H1 (cell line): ENCODE measurements at regions not wholly inside any gene's neighbourhood (a gene's known extent, or its start where the extent isn't known, plus 50 kb on each side); places are given as distances from the start of the nearest gene placed in this dataset.

Source experiments
- CTCF ChIA-PET: fragments of 300-600 bp; sonication (Branson Sonifier 250); formaldehyde crosslinking; loops from one replicate; lab custom pipeline; 2021; ENCODE audit not compliant: partially characterized antibody; lab: Charles Lee
- POLR2A ChIA-PET: fragments of 300-600 bp; sonication (Branson Sonifier 250); formaldehyde crosslinking; loops from one replicate; lab custom pipeline; 2021; ENCODE audit warnings: inconsistent platforms; ENCODE audit not compliant: partially characterized antibody; lab: Charles Lee
- DNase-seq, 2 experiments: peaks; one replicate each; pipeline versions ENCODE4 v3.0.0 to v3.0.0-alpha.2; 2010 to 2022; ENCODE audit warnings: low spot score in 2 of 2, low read depth in 1 of 2, mixed read lengths in 1 of 2
- FAIRE-seq: peaks from 2 replicates; lab custom pipeline; 2011; peaks lifted over from hg19 to GRCh38; lab: Jason Lieb, UNC
- H2AFZ ChIP-seq: 2 replicates; pipeline ENCODE4 v1.8.1; 2012; ENCODE audit warnings: low read length, inconsistent platforms
- H2AK5ac ChIP-seq: 2 replicates; pipeline ENCODE4 v1.6.1; 2013; ENCODE audit warnings: low read depth, low read length
- H2BK120ac ChIP-seq: replicated peaks from 2 replicates; pipeline ENCODE3; 2013; ENCODE audit warnings: low read depth, low read length, inconsistent platforms
- H2BK12ac ChIP-seq: 2 replicates; pipeline ENCODE4 v1.6.1; 2013; ENCODE audit warnings: low read depth, low read length
- H2BK15ac ChIP-seq: 2 replicates; pipeline ENCODE4 v1.6.1; 2013; ENCODE audit warnings: low read length
- H2BK20ac ChIP-seq: 2 replicates; pipeline ENCODE4 v1.6.1; 2013; ENCODE audit warnings: low read length
- H2BK5ac ChIP-seq: 2 replicates; pipeline ENCODE4 v1.6.1; 2013; ENCODE audit warnings: low read depth, low read length
- H3K14ac ChIP-seq: 2 replicates; pipeline ENCODE4 v1.6.1; 2013; ENCODE audit warnings: inconsistent platforms; ENCODE audit not compliant: insufficient read length
- H3K18ac ChIP-seq: 2 replicates; pipeline ENCODE4 v1.6.1; 2013; ENCODE audit warnings: low read length; ENCODE audit errors: extremely low read depth
- H3K23ac ChIP-seq: 2 replicates; pipeline ENCODE4 v1.6.1; 2013; ENCODE audit warnings: inconsistent platforms; ENCODE audit not compliant: insufficient read length
- H3K23me2 ChIP-seq: 2 replicates; pipeline ENCODE4 v1.6.1; 2013; ENCODE audit warnings: low read depth, low read length
- H3K27ac ChIP-seq: 2 replicates; pipeline ENCODE4 v1.6.1; 2011; ENCODE audit warnings: low read depth, low read length, inconsistent platforms
- H3K27me3 ChIP-seq, 4 experiments: replicated peaks in 1 of 4; 1 replicate in 1 of 4; 2 replicates in 3 of 4; pipeline versions ENCODE4 v1.6.1 to v1.8.1; 2011 to 2013; ENCODE audit warnings: low read length in 3 of 4, mild to moderate bottlenecking in 3 of 4, inconsistent platforms in 2 of 4, mixed read lengths in 2 of 4, moderate library complexity in 1 of 4; ENCODE audit not compliant: control insufficient read depth in 3 of 4, insufficient read depth in 3 of 4; ENCODE audit errors: extremely low read depth in 1 of 4
- H3K36me3 ChIP-seq, 4 experiments: 2 replicates each; pipeline versions ENCODE4 v1.6.1 to v1.8.1; 2011 to 2013; ENCODE audit warnings: mild to moderate bottlenecking in 4 of 4, low read length in 3 of 4, moderate library complexity in 2 of 4, control low read depth in 1 of 4, inconsistent platforms in 1 of 4; ENCODE audit not compliant: insufficient read depth in 4 of 4, control insufficient read depth in 2 of 4
- H3K4ac ChIP-seq: replicated peaks from 2 replicates; pipeline ENCODE3; 2013; ENCODE audit warnings: low read length, low read depth, mixed read lengths, inconsistent platforms; ENCODE audit not compliant: insufficient read length
- H3K4me1 ChIP-seq, 4 experiments: replicated peaks in 1 of 4; 1 replicate in 1 of 4; 2 replicates in 3 of 4; pipeline versions ENCODE4 v1.6.1 to v1.8.1; 2011 to 2013; ENCODE audit warnings: low read length in 3 of 4, inconsistent platforms in 2 of 4, mixed read lengths in 1 of 4; ENCODE audit not compliant: insufficient read depth in 4 of 4, control insufficient read depth in 3 of 4
- H3K4me2 ChIP-seq, 2 experiments: 2 replicates each; pipeline versions ENCODE4 v1.6.1 to v1.8.1; 2011 to 2013; ENCODE audit warnings: low read depth in 2 of 2, low read length in 2 of 2, control low read depth in 1 of 2, inconsistent platforms in 1 of 2, mild to moderate bottlenecking in 1 of 2; ENCODE audit not compliant: insufficient read depth in 1 of 2
- H3K4me3 ChIP-seq, 4 experiments: fragments of 200-600, 300-600 bp in 1 of 4; sonication (generic), shearing (Covaris generic), sonication (Bioruptor Twin) in 1 of 4; 2 replicates each; pipeline versions ENCODE4 v1.5.1 to v1.8.1; 2011 to 2016; ENCODE audit warnings: low read length in 4 of 4, low read depth in 3 of 4, control low read depth in 2 of 4, inconsistent platforms in 2 of 4, mild to moderate bottlenecking in 2 of 4, mixed read lengths in 1 of 4, moderate library complexity in 1 of 4; ENCODE audit not compliant: insufficient read depth in 2 of 4; ENCODE audit errors: extremely low read depth in 1 of 4
- H3K56ac ChIP-seq: replicated peaks from 2 replicates; pipeline ENCODE3; 2013; ENCODE audit warnings: low read depth, mild to moderate bottlenecking, mixed read lengths, low read length, inconsistent platforms; ENCODE audit not compliant: insufficient read length
- H3K79me1 ChIP-seq: 2 replicates; pipeline ENCODE4 v1.6.1; 2013; ENCODE audit warnings: low read depth, low read length, control low read depth
- H3K79me2 ChIP-seq, 2 experiments: 2 replicates each; pipeline versions ENCODE4 v1.6.1 to v1.8.1; 2012 to 2013; ENCODE audit warnings: low read length in 2 of 2, mild to moderate bottlenecking in 2 of 2, inconsistent platforms in 1 of 2; ENCODE audit not compliant: insufficient read depth in 2 of 2, control insufficient read depth in 1 of 2
- H3K9ac ChIP-seq, 4 experiments: replicated peaks in 1 of 4; 1 replicate in 1 of 4; 2 replicates in 3 of 4; pipeline versions ENCODE4 v1.6.1 to v1.8.1; 2011 to 2013; ENCODE audit warnings: low read depth in 3 of 4, low read length in 3 of 4, control low read depth in 2 of 4, mild to moderate bottlenecking in 2 of 4, moderate library complexity in 2 of 4, inconsistent platforms in 1 of 4; ENCODE audit errors: extremely low read depth in 1 of 4
- H3K9me3 ChIP-seq, 2 experiments: 2 replicates each; pipeline versions ENCODE4 v1.6.1 to v1.8.1; 2012 to 2013; ENCODE audit warnings: mild to moderate bottlenecking in 2 of 2, moderate library complexity in 2 of 2, control low read depth in 1 of 2, inconsistent platforms in 1 of 2, low read depth in 1 of 2, low read length in 1 of 2, mixed read lengths in 1 of 2; ENCODE audit not compliant: insufficient read depth in 2 of 2
- H4K20me1 ChIP-seq, 2 experiments: replicated peaks in 1 of 2; 2 replicates each; pipeline versions ENCODE3 to v1.8.1; 2011 to 2013; ENCODE audit warnings: inconsistent platforms in 2 of 2, low read length in 2 of 2, mild to moderate bottlenecking in 1 of 2; ENCODE audit not compliant: insufficient read depth in 2 of 2, control insufficient read depth in 1 of 2
- H4K5ac ChIP-seq: 2 replicates; pipeline ENCODE4 v1.6.1; 2013; ENCODE audit warnings: low read length, low read depth, mixed read lengths, inconsistent platforms; ENCODE audit not compliant: insufficient read length
- H4K8ac ChIP-seq: 2 replicates; pipeline ENCODE4 v1.8.0; 2013; ENCODE audit warnings: mild to moderate bottlenecking, moderate library complexity, low read length, inconsistent platforms; ENCODE audit not compliant: insufficient read depth; ENCODE audit errors: extremely low read depth
- H4K91ac ChIP-seq: replicated peaks from 2 replicates; pipeline ENCODE3; 2013; ENCODE audit warnings: low read length, mixed read lengths, inconsistent platforms; ENCODE audit not compliant: insufficient read length
- POLR2AphosphoS5 ChIP-seq: IDR thresholded peaks from 2 replicates; pipeline ENCODE4 v1.6.1; 2011; ENCODE audit warnings: low read depth, low read length
- RFX5 ChIP-seq: IDR thresholded peaks from 2 replicates; pipeline ENCODE4 v1.6.1; 2011; ENCODE audit warnings: low read depth, low read length, improper control_type of control experiment, borderline replicate concordance
- SUZ12 ChIP-seq: fragments of 200-600 bp; sonication (generic); IDR thresholded peaks from 2 replicates; pipeline ENCODE4 v1.6.1; 2012; ENCODE audit warnings: mild to moderate bottlenecking, inconsistent platforms, low read length, moderate library complexity, mixed read lengths
- TBP ChIP-seq: IDR thresholded peaks from 2 replicates; pipeline ENCODE4 v1.6.1; 2011; ENCODE audit warnings: low read depth, low read length, improper control_type of control experiment
- WGBS, 2 experiments: shearing (Covaris generic) in 1 of 2; methylation state at CpG; one replicate each; pipeline versions ENCODE4 v1.1.6 to v1.1.7; 2013 to 2015; ENCODE audit warnings: low lambda C conversion rate in 2 of 2, mixed read lengths in 2 of 2, inconsistent platforms in 1 of 2, low coverage in 1 of 2, missing lambda C conversion rate in 1 of 2; ENCODE audit not compliant: insufficient replicate concordance in 2 of 2, insufficient coverage in 1 of 2, insufficient read length in 1 of 2; ENCODE audit errors: extremely low coverage in 1 of 2, missing lambda C conversion rate in 1 of 2; 5-methylcytosine and 5-hydroxymethylcytosine counted together

DNA sequence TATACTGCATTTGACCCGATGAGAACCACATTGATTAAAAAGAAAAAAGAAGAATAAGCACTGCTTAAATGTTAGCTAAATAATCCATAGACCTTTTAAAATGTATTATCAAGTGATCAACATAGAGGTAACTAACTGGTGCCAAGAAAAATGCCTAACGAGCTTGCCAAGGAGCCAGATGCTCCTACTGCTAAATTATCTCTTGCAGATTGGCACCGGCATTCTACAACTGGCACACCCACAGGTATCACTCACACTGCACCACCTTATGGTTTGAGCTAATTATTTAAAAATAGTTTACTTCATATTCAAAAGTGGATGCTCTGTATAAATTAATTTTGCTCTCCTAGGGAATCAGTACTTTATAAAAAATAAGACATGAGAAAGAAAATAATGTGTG lies 341.6 kb upstream of the CDH7 start:
- Histone ChIP-seq H4K20me1 (no peaks in the 10 kb centered on the region), H3K4me3 (no peak overlapping the region), H4K8ac (no peak overlapping the region)
- DNase-seq, result no peak
- TF ChIP-seq SUZ12, result no peak
- TF ChIP-seq RFX5, result no peak
- TF ChIP-seq POLR2AphosphoS5, result no peak
- no peak for TF ChIP-seq TBP
- TF ChIP-seq, all 59 proteins: peak for 0
- no peaks in the 10 kb centered on the region for H3K79me1 ChIP-seq
- ChIA-PET CTCF (interaction anchor here (0.6 kb wide), 1 partner anchor 32 kb away, joined by 3 read pairs; no protein-coding TSS in a partner anchor), POLR2A (no interaction called here)
- no peak overlapping the region for H3K4ac ChIP-seq
- no peak overlapping the region for H2BK5ac ChIP-seq
- H3K4me1 ChIP-seq, result no peaks in the 10 kb centered on the region
- H2BK15ac ChIP-seq, result no peak overlapping the region
- H3K23ac ChIP-seq, result no peak overlapping the region
- H2AK5ac ChIP-seq, result no peak overlapping the region
- H3K9me3 ChIP-seq, result no peaks in the 10 kb centered on the region
- no peak overlapping the region for H2AFZ ChIP-seq
- WGBS, 2 experiments, result 100% methylated on average over 3 of the region's 3 CpGs; no CpG with 5 or more reads in 1 of the 2 experiments
- H3K14ac ChIP-seq, result no peak overlapping the region
- no peak overlapping the region for H3K9ac ChIP-seq
- H3K18ac ChIP-seq, result no peak overlapping the region
- H2BK12ac ChIP-seq, result no peak overlapping the region
- H3K36me3 ChIP-seq, result no peaks in the 10 kb centered on the region
- no peak overlapping the region for H4K5ac ChIP-seq
- H3K27ac ChIP-seq, result no peak overlapping the region
- no peaks in the 10 kb centered on the region for H3K23me2 ChIP-seq
- H2BK120ac ChIP-seq, result no peak overlapping the region
- no peak overlapping the region for H2BK20ac ChIP-seq
- H3K4me2 ChIP-seq, result no peak overlapping the region
- no peaks in the 10 kb centered on the region for H3K79me2 ChIP-seq
- H3K27me3 ChIP-seq, result no peaks in the 10 kb centered on the region
- no peak overlapping the region for H4K91ac ChIP-seq
- FAIRE-seq, result no peak
- H3K56ac ChIP-seq, result no peak overlapping the region
